ENCODE measurements at regions not wholly inside any gene's neighbourhood (a gene's known extent, or its start where the extent isn't known, plus 50 kb on each side); places are given as distances from the start of the nearest gene placed in this dataset.
"Not testable (repeated sequence)": the region's sequence is repeated elsewhere in the genome, so short reads cannot be mapped to it uniquely, and the experiment has no call there.

GRCh38 chr3:194880940-194881925, 195.6 kb downstream of the FAM43A start:
- H3K27me3 ChIP-seq (ENCODE audit: control insufficient read depth, insufficient read depth, low read length, poor library complexity, severe bottlenecking), result no peaks in the 10 kb centered on the region
- no peak overlapping the region for H3K27ac ChIP-seq (ENCODE audit: insufficient read depth, low read depth, low read length, poor library complexity, severe bottlenecking)
- WGBS, 2 experiments, result 90% methylated on average over 12 of the region's 12 CpGs
- no peaks in the 10 kb centered on the region for H3K36me3 ChIP-seq (ENCODE audit: control insufficient read depth, insufficient read depth, low read length)
- peaks cover 4% of the 10 kb centered on the region for H3K4me1 ChIP-seq (ENCODE audit: control insufficient read depth, insufficient read depth, low read length)
- H3K9me3 ChIP-seq (ENCODE audit: control insufficient read depth, low read length), result no peaks in the 10 kb centered on the region
- H3K4me3 ChIP-seq (ENCODE audit: insufficient read depth, low read depth, low read length), result no peak overlapping the region

GRCh38 chr3:194884649-194885315, 199.1 kb downstream of the FAM43A start:
- Histone ChIP-seq H3K4me3 (ENCODE audit: insufficient read depth, low read depth, low read length) (no peak overlapping the region), H3K36me3 (ENCODE audit: control insufficient read depth, insufficient read depth, low read length) (no peaks in the 10 kb centered on the region), H3K27ac (ENCODE audit: insufficient read depth, low read depth, low read length, poor library complexity, severe bottlenecking) (no peak overlapping the region), H3K4me1 (ENCODE audit: control insufficient read depth, insufficient read depth, low read length) (peaks cover 4% of the 10 kb centered on the region), H3K9me3 (ENCODE audit: control insufficient read depth, low read length) (no peaks in the 10 kb centered on the region), H3K27me3 (ENCODE audit: control insufficient read depth, insufficient read depth, low read length, poor library complexity, severe bottlenecking) (no peaks in the 10 kb centered on the region)
- 88 to 89% methylated on average over 6 of the region's 6 CpGs for WGBS, 2 experiments

GRCh38 chr3:194885766-194886165, 200.1 kb downstream of the FAM43A start:
- H3K4me3 ChIP-seq (ENCODE audit: insufficient read depth, low read depth, low read length), result no peak overlapping the region
- H3K27me3 ChIP-seq (ENCODE audit: control insufficient read depth, insufficient read depth, low read length, poor library complexity, severe bottlenecking), result no peaks in the 10 kb centered on the region
- no peaks in the 10 kb centered on the region for H3K36me3 ChIP-seq (ENCODE audit: control insufficient read depth, insufficient read depth, low read length)
- 77 to 91% methylated on average over 2 of the region's 2 CpGs for WGBS, 2 experiments
- peaks cover 2% of the 10 kb centered on the region for H3K4me1 ChIP-seq (ENCODE audit: control insufficient read depth, insufficient read depth, low read length)
- H3K27ac ChIP-seq (ENCODE audit: insufficient read depth, low read depth, low read length, poor library complexity, severe bottlenecking), result no peak overlapping the region
- no peaks in the 10 kb centered on the region for H3K9me3 ChIP-seq (ENCODE audit: control insufficient read depth, low read length)

- no peaks in the 10 kb centered on the region for H3K4me1 ChIP-seq (ENCODE audit: control insufficient read depth, insufficient read depth, low read length)
- WGBS, 2 experiments, result 88 to 97% methylated on average over 2 of the region's 2 CpGs
- no peaks in the 10 kb centered on the region for H3K36me3 ChIP-seq (ENCODE audit: control insufficient read depth, insufficient read depth, low read length)
- H3K27me3 ChIP-seq (ENCODE audit: control insufficient read depth, insufficient read depth, low read length, poor library complexity, severe bottlenecking), result no peaks in the 10 kb centered on the region
- H3K27ac ChIP-seq (ENCODE audit: insufficient read depth, low read depth, low read length, poor library complexity, severe bottlenecking), result no peak overlapping the region
- no peaks in the 10 kb centered on the region for H3K9me3 ChIP-seq (ENCODE audit: control insufficient read depth, low read length)
- no peak overlapping the region for H3K4me3 ChIP-seq (ENCODE audit: insufficient read depth, low read depth, low read length)
Observed at GRCh38 chr3:194886836-194887235, 201.2 kb downstream of the FAM43A start.

GRCh38 chr3:194888062-194888461, 202.4 kb downstream of the FAM43A start:
- WGBS, 2 experiments, result 78 to 83% methylated on average over 3 of the region's 3 CpGs
- H3K27ac ChIP-seq (ENCODE audit: insufficient read depth, low read depth, low read length, poor library complexity, severe bottlenecking); H3K4me1 ChIP-seq (ENCODE audit: control insufficient read depth, insufficient read depth, low read length); H3K9me3 ChIP-seq (ENCODE audit: control insufficient read depth, low read length); H3K27me3 ChIP-seq (ENCODE audit: control insufficient read depth, insufficient read depth, low read length, poor library complexity, severe bottlenecking); H3K36me3 ChIP-seq (ENCODE audit: control insufficient read depth, insufficient read depth, low read length); H3K4me3 ChIP-seq (ENCODE audit: insufficient read depth, low read depth, low read length): not testable (repeated sequence)

GRCh38 chr3:194888916-194889315, 203.2 kb downstream of the FAM43A start:
- Histone ChIP-seq H3K9me3 (ENCODE audit: control insufficient read depth, low read length) (no peaks in the 10 kb centered on the region), H3K27ac (ENCODE audit: insufficient read depth, low read depth, low read length, poor library complexity, severe bottlenecking) (no peak overlapping the region), H3K4me1 (ENCODE audit: control insufficient read depth, insufficient read depth, low read length) (no peaks in the 10 kb centered on the region), H3K4me3 (ENCODE audit: insufficient read depth, low read depth, low read length) (no peak overlapping the region), H3K36me3 (ENCODE audit: control insufficient read depth, insufficient read depth, low read length) (no peaks in the 10 kb centered on the region), H3K27me3 (ENCODE audit: control insufficient read depth, insufficient read depth, low read length, poor library complexity, severe bottlenecking) (no peaks in the 10 kb centered on the region)
- 96 to 97% methylated on average over 3 of the region's 3 CpGs for WGBS, 2 experiments

GRCh38 chr3:194890091-194890490, 204.4 kb downstream of the FAM43A start:
- H3K27me3 ChIP-seq (ENCODE audit: control insufficient read depth, insufficient read depth, low read length, poor library complexity, severe bottlenecking), result no peaks in the 10 kb centered on the region
- H3K36me3 ChIP-seq (ENCODE audit: control insufficient read depth, insufficient read depth, low read length), result no peaks in the 10 kb centered on the region
- no peaks in the 10 kb centered on the region for H3K4me1 ChIP-seq (ENCODE audit: control insufficient read depth, insufficient read depth, low read length)
- no peak overlapping the region for H3K27ac ChIP-seq (ENCODE audit: insufficient read depth, low read depth, low read length, poor library complexity, severe bottlenecking)
- 90% methylated on average over 7 of the region's 7 CpGs for WGBS, 2 experiments
- H3K4me3 ChIP-seq (ENCODE audit: insufficient read depth, low read depth, low read length), result no peak overlapping the region
- H3K9me3 ChIP-seq (ENCODE audit: control insufficient read depth, low read length), result no peaks in the 10 kb centered on the region

- no peaks in the 10 kb centered on the region for H3K27me3 ChIP-seq (ENCODE audit: control insufficient read depth, insufficient read depth, low read length, poor library complexity, severe bottlenecking)
- WGBS, 2 experiments, result 91 to 93% methylated on average over 4 of the region's 4 CpGs
- H3K4me3 ChIP-seq (ENCODE audit: insufficient read depth, low read depth, low read length), result no peak overlapping the region
- no peaks in the 10 kb centered on the region for H3K4me1 ChIP-seq (ENCODE audit: control insufficient read depth, insufficient read depth, low read length)
- no peaks in the 10 kb centered on the region for H3K36me3 ChIP-seq (ENCODE audit: control insufficient read depth, insufficient read depth, low read length)
- H3K9me3 ChIP-seq (ENCODE audit: control insufficient read depth, low read length), result no peaks in the 10 kb centered on the region
- H3K27ac ChIP-seq (ENCODE audit: insufficient read depth, low read depth, low read length, poor library complexity, severe bottlenecking), result no peak overlapping the region
Observed at GRCh38 chr3:194893121-194893987, 207.7 kb downstream of the FAM43A start.

- H3K9me3 ChIP-seq (ENCODE audit: control insufficient read depth, low read length), result peaks cover 3% of the 10 kb centered on the region
- H3K27ac ChIP-seq (ENCODE audit: insufficient read depth, low read depth, low read length, poor library complexity, severe bottlenecking), result no peak overlapping the region
- H3K27me3 ChIP-seq (ENCODE audit: control insufficient read depth, insufficient read depth, low read length, poor library complexity, severe bottlenecking), result no peaks in the 10 kb centered on the region
- H3K36me3 ChIP-seq (ENCODE audit: control insufficient read depth, insufficient read depth, low read length), result no peaks in the 10 kb centered on the region
- H3K4me1 ChIP-seq (ENCODE audit: control insufficient read depth, insufficient read depth, low read length), result no peaks in the 10 kb centered on the region
- H3K4me3 ChIP-seq (ENCODE audit: insufficient read depth, low read depth, low read length), result no peak overlapping the region
Observed at GRCh38 chr3:194894538-194894937, 208.9 kb downstream of the FAM43A start.
